ENCODE measurements at regions not wholly inside any gene's neighbourhood (a gene's known extent, or its start where the extent isn't known, plus 50 kb on each side); places are given as distances from the start of the nearest gene placed in this dataset.

DNA sequence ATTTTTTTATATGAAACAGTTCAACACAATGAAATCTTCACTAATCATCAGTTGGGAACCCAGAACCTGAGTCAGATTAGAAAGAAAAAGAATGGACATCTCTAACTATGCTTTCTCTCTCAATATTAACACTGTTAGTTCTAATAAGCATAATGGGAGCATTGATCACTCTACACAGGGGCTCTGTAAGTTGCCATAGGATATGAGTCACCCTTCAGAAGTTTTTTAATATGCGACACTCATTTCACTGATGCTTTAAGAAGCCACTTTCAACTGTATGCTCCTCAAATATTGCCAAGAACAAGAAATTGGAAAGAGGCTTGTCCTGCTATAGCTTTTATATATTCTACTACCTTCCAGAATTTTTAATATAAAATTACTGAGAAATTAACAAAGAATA, 187.0 kb downstream of the AASDH start:
- TF ChIP-seq, protein P1, sequence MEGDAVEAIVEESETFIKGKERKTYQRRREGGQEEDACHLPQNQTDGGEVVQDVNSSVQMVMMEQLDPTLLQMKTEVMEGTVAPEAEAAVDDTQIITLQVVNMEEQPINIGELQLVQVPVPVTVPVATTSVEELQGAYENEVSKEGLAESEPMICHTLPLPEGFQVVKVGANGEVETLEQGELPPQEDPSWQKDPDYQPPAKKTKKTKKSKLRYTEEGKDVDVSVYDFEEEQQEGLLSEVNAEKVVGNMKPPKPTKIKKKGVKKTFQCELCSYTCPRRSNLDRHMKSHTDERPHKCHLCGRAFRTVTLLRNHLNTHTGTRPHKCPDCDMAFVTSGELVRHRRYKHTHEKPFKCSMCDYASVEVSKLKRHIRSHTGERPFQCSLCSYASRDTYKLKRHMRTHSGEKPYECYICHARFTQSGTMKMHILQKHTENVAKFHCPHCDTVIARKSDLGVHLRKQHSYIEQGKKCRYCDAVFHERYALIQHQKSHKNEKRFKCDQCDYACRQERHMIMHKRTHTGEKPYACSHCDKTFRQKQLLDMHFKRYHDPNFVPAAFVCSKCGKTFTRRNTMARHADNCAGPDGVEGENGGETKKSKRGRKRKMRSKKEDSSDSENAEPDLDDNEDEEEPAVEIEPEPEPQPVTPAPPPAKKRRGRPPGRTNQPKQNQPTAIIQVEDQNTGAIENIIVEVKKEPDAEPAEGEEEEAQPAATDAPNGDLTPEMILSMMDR (IDR thresholded peaks at IDR 0.05; ENCODE audit: insufficient read depth, low read length) = no peak
- no peak for TF ChIP-seq POLR2AphosphoS5 (IDR thresholded peaks at IDR 0.05; ENCODE audit: low read depth)
